GM21515 (cell line): ENCODE measurements at regions not wholly inside any gene's neighbourhood (a gene's known extent, or its start where the extent isn't known, plus 50 kb on each side); places are given as distances from the start of the nearest gene placed in this dataset.

Experiments used
- ATAC-seq: cut with Tn5 transposase; IDR thresholded peaks from one replicate; pipeline ENCODE4 v1.9.1; 2021; ENCODE audit not compliant: unreplicated experiment

- no peak for ATAC-seq
These were observed 51.8 kb upstream of the STEAP4 start for GRCh38 chr7:88358526-88358838.

- peak; percentile 75 for ATAC-seq
These were observed 51.3 kb upstream of the STEAP4 start for GRCh38 chr7:88357781-88358525.

- ATAC-seq: no peak
These were observed 50.6 kb upstream of the STEAP4 start for GRCh38 chr7:88357294-88357693.
